Sigmoid colon (tissue), 6 donors: ENCODE measurements at regions not wholly inside any gene's neighbourhood (a gene's known extent, or its start where the extent isn't known, plus 50 kb on each side); places are given as distances from the start of the nearest gene placed in this dataset.

ENCODE experiments used
- DNase-seq: peaks from one replicate; pipeline ENCODE4 v3.0.0-alpha.2; 2019
- H3K27ac ChIP-seq, 4 donors: fragments of 200-600 bp; sonication (generic); one replicate each; pipeline ENCODE4 v1.5.1; 2016 to 2019; ENCODE audit warnings: mild to moderate bottlenecking in 1 of 4
- H3K27me3 ChIP-seq, 3 donors: fragments of 200-600 bp; sonication (generic); one replicate each; pipeline ENCODE4 v1.5.1; 2019; ENCODE audit warnings: mild to moderate bottlenecking in 1 of 3
- H3K36me3 ChIP-seq, 4 donors: fragments of 200-600 bp; sonication (generic); one replicate each; pipeline ENCODE4 v1.5.1; 2016 to 2019
- H3K4me1 ChIP-seq, 4 donors: fragments of 200-600 bp; sonication (generic); one replicate each; pipeline ENCODE4 v1.5.1; 2017 to 2019
- H3K4me3 ChIP-seq, 4 donors: fragments of 200-600 bp; sonication (generic); one replicate each; pipeline ENCODE4 v1.5.1; 2017 to 2019; ENCODE audit warnings: mild to moderate bottlenecking in 2 of 4, moderate library complexity in 1 of 4
- H3K9me3 ChIP-seq, 4 donors: fragments of 200-600 bp in 3 of 4; sonication (generic) in 3 of 4; one replicate each; pipeline versions ENCODE4 v1.5.1 to v1.6.1; 2013 to 2019
- EP300 ChIP-seq, 4 donors: sonication (generic); formaldehyde crosslinking; IDR thresholded peaks; one replicate each; pipeline ENCODE4 v1.6.1; 2017; ENCODE audit warnings: antibody characterized with exemption in 4 of 4
- POLR2A ChIP-seq, 2 donors: fragments of 450-650 bp; IDR thresholded peaks; one replicate each; pipeline ENCODE4 v1.6.1; 2016; ENCODE audit warnings: antibody characterized with exemption in 2 of 2, mild to moderate bottlenecking in 2 of 2, moderate library complexity in 2 of 2
- POLR2AphosphoS5 ChIP-seq, 4 donors: sonication (generic); formaldehyde crosslinking; IDR thresholded peaks; one replicate each; pipeline ENCODE4 v1.6.1; 2017; ENCODE audit warnings: antibody characterized with exemption in 4 of 4
- WGBS, 2 donors: extraction: QIAGEN DNeasy Blood & Tissue Kit; methylation state at CpG; one replicate each; pipeline ENCODE4 v1.1.7; 2013; 5-methylcytosine and 5-hydroxymethylcytosine counted together
- intact Hi-C: fragments of 100-400 bp; cut with DNase I; formaldehyde crosslinking; loops from one replicate; pipeline ENCODE4 v1.15.1; 2023
- TF ChIP-seq, protein P1 (sequence below), 4 experiments: fragments of 450-650 bp in 3 of 4; fragments of 200-600 bp in 1 of 4; IDR thresholded peaks; one replicate each; pipeline ENCODE4 v1.5.1; 2016 to 2019; ENCODE audit warnings: antibody characterized with exemption in 4 of 4, mild to moderate bottlenecking in 3 of 4, moderate library complexity in 2 of 4
- donor health status: healthy with polysubstance abuse.
- donor health status: healthy.

DNA sequence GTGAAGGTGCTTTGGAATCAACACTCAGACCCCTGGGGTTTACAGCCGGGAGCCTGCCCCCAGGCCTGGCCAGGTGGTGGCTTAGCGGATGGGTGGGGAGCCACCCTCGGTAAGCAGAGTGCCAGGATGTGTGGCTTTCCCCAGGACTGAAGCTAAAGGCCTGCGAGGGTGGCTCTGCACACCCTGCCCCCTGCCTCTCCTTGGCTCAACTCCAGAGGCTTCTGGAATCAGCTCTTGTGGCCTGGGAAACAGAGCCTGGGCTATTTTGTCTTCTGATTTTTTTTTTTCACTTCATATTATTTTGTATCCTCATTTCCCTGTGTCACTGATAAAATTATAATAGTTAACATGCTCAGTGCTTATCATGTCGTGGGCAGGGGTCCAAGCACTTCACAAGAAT is 79.8 kb downstream of the RHOB start:
- H3K4me1 ChIP-seq: peaks cover 0 to 23% (median 21%) of the 10 kb centered on the region in 4 donors
- WGBS, 2 donors: 43 to 51% methylated on average over 5 of the region's 5 CpGs
- peak; percentile 67 for DNase-seq
- H3K27me3 ChIP-seq: no peaks in the 10 kb centered on the region
- TF ChIP-seq, protein P1, sequence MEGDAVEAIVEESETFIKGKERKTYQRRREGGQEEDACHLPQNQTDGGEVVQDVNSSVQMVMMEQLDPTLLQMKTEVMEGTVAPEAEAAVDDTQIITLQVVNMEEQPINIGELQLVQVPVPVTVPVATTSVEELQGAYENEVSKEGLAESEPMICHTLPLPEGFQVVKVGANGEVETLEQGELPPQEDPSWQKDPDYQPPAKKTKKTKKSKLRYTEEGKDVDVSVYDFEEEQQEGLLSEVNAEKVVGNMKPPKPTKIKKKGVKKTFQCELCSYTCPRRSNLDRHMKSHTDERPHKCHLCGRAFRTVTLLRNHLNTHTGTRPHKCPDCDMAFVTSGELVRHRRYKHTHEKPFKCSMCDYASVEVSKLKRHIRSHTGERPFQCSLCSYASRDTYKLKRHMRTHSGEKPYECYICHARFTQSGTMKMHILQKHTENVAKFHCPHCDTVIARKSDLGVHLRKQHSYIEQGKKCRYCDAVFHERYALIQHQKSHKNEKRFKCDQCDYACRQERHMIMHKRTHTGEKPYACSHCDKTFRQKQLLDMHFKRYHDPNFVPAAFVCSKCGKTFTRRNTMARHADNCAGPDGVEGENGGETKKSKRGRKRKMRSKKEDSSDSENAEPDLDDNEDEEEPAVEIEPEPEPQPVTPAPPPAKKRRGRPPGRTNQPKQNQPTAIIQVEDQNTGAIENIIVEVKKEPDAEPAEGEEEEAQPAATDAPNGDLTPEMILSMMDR (IDR thresholded peaks at IDR 0.05): no peak
- TF ChIP-seq POLR2A (IDR thresholded peaks at IDR 0.05) (no peak), EP300 (IDR thresholded peaks at IDR 0.05) (no peak), POLR2AphosphoS5 (IDR thresholded peaks at IDR 0.05) (no peak)
- peak overlapping the region in 1 of 4 donors; percentile 34 for H3K27ac ChIP-seq
- H3K36me3 ChIP-seq: no peaks in the 10 kb centered on the region
- H3K4me3 ChIP-seq: no peak overlapping the region
- intact Hi-C loops: no loop called here
- no peaks in the 10 kb centered on the region for H3K9me3 ChIP-seq

DNA sequence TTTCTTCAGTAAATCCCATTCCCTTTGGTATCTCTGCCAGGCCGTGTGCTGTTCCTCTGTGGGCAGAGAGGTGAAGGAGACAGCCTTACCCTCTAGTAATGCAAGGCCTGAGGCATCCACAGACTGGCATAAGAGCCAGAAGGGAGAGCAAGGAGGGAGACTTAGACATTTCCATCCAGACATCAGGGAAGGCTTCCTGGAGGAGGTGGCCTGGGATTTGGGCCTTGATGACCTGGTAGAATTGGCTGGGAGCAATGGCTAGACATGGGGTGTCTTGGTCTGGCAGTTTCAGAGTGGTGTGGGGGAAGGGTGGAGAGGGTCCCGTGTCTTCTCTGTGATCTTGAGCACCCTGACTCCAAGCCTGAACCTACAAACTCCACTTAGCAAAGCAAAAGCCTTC is 81.8 kb downstream of the RHOB start:
- H3K4me1 ChIP-seq: peaks cover 0 to 23% (median 21%) of the 10 kb centered on the region in 4 donors
- 87 to 91% methylated on average over 2 of the region's 2 CpGs for WGBS, 2 donors
- H3K36me3 ChIP-seq: no peaks in the 10 kb centered on the region
- H3K4me3 ChIP-seq: no peak overlapping the region
- no peaks in the 10 kb centered on the region for H3K9me3 ChIP-seq
- TF ChIP-seq POLR2AphosphoS5 (IDR thresholded peaks at IDR 0.05): no peak
- TF ChIP-seq, protein P1 (IDR thresholded peaks at IDR 0.05): no peak
- TF ChIP-seq EP300 (IDR thresholded peaks at IDR 0.05): no peak
- no peak for TF ChIP-seq POLR2A (IDR thresholded peaks at IDR 0.05)
- H3K27me3 ChIP-seq: no peaks in the 10 kb centered on the region
- intact Hi-C loops: no loop called here
- no peak overlapping the region for H3K27ac ChIP-seq
- DNase-seq: no peak

DNA sequence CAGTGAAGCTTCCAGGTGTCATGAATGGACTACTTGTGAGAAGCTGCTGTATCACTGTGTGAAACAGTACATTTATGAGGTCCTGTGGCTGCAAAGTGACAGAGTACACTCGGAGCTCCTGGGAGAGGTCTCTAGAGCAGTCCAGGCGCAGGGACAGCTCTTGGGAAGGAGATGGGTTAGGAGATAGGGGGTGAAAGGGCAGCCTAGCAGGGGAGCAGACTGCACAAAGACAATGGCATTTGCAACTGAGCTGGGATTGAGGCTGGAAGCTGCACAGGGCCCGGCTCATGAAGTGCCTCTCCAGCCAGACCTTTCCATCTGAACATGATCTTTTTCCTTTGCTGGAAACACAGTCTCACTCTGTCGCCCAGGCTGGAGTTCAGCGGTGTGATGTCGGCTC is 83.6 kb downstream of the RHOB start:
- Histone ChIP-seq H3K27me3 (no peaks in the 10 kb centered on the region), H3K27ac (no peak overlapping the region), H3K9me3 (no peaks in the 10 kb centered on the region), H3K4me3 (no peak overlapping the region), H3K4me1 (peaks cover 0 to 19% (median 10%) of the 10 kb centered on the region in 4 donors), H3K36me3 (no peaks in the 10 kb centered on the region)
- WGBS, 2 donors: 90% methylated on average over 6 of the region's 6 CpGs
- intact Hi-C loops: no loop called here
- DNase-seq: no peak
- TF ChIP-seq EP300 (IDR thresholded peaks at IDR 0.05): no peak
- TF ChIP-seq, protein P1 (IDR thresholded peaks at IDR 0.05): no peak
- TF ChIP-seq POLR2AphosphoS5 (IDR thresholded peaks at IDR 0.05): no peak
- no peak for TF ChIP-seq POLR2A (IDR thresholded peaks at IDR 0.05)

DNA sequence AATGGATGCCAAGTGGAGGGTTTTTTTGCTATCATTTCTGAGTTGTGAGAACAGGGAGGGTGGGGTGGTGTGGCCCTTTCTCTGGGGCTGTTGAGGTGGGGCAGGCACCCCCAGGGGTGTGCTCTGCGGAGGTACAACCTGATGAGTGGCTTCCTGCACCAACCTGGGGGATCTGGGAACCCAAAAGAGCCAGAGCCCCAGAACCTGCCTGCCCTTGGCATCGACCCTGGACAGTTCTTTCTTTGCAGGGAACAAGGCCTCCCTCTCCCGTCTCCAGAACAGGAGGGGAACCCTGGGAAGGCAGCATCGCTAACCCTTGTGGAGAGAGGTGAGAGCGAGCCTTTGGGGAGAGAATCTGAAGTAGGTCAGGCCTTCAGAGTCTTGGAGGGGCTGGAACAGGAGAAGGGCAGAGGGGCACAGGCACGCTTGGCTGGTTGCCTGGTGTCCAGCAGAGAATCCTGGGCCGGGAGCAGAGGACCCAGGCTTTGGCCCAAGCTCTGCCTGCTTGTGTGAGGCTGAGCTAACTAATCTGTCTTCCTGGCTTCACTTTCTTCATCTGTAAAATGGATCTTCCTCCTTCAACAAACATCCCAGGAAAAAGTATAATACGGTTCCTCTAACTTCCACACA is 84.9 kb downstream of the RHOB start:
- Histone ChIP-seq H3K27me3 (no peaks in the 10 kb centered on the region), H3K27ac (no peak overlapping the region), H3K9me3 (no peaks in the 10 kb centered on the region), H3K4me3 (no peak overlapping the region), H3K4me1 (peaks cover 0 to 13% (median 6%) of the 10 kb centered on the region in 4 donors), H3K36me3 (no peaks in the 10 kb centered on the region)
- 78 to 81% methylated on average over 8 of the region's 8 CpGs for WGBS, 2 donors
- intact Hi-C loops: no loop called here
- no peak for DNase-seq
- TF ChIP-seq EP300 (IDR thresholded peaks at IDR 0.05) (no peak), POLR2A (IDR thresholded peaks at IDR 0.05) (no peak), POLR2AphosphoS5 (IDR thresholded peaks at IDR 0.05) (no peak)
- TF ChIP-seq, protein P1 (IDR thresholded peaks at IDR 0.05): no peak
